GM13977 (cell line): ENCODE measurements at regions not wholly inside any gene's neighbourhood (a gene's known extent, or its start where the extent isn't known, plus 50 kb on each side); places are given as distances from the start of the nearest gene placed in this dataset.

Experiments
- DNase-seq: peaks from one replicate; pipeline ENCODE4 v3.0.0; 2012; ENCODE audit warnings: low spot score
- CTCF ChIP-seq: IDR thresholded peaks from 2 replicates; pipeline ENCODE4 v1.5.1; 2012; ENCODE audit warnings: mild to moderate bottlenecking, control low read depth; ENCODE audit not compliant: insufficient read depth; ENCODE audit errors: extremely low read depth, missing control alignments
- in situ Hi-C: fragments of 300-500 bp; cut with MboI; formaldehyde crosslinking; loops from one replicate; pipeline ENCODE4 v1.12.0; 2022; ENCODE audit warnings: low sequenced_read_pairs, low pct_unique_long_range_greater_than_20kb, mixed read lengths, inconsistent platforms; ENCODE audit not compliant: unreplicated experiment

- no peak for TF ChIP-seq CTCF
- in situ Hi-C loops: no loop called here
- DNase-seq: peak; percentile 18
Measured at GRCh38 chr3:144294659-144295538, 323.3 kb downstream of the DIPK2A start.

GRCh38 chr3:144295613-144296012 lies 324.0 kb downstream of the DIPK2A start:
- no peak for TF ChIP-seq CTCF
- no peak for DNase-seq
- in situ Hi-C loops: no loop called here

- DNase-seq: no peak
- in situ Hi-C loops: no loop called here
- TF ChIP-seq CTCF: no peak
Measured at GRCh38 chr3:144296808-144297207, 325.2 kb downstream of the DIPK2A start.

- TF ChIP-seq CTCF: no peak
- in situ Hi-C loops: no loop called here
- DNase-seq: no peak
Measured at GRCh38 chr3:144301863-144302262, 330.2 kb downstream of the DIPK2A start.

- no peak for TF ChIP-seq CTCF
- DNase-seq: no peak
- in situ Hi-C loops: no loop called here
Measured at GRCh38 chr3:144307951-144308350, 336.3 kb downstream of the DIPK2A start.

- TF ChIP-seq CTCF: no peak
- no peak for DNase-seq
- in situ Hi-C loops: no loop called here
Measured at GRCh38 chr3:144308396-144308795, 336.8 kb downstream of the DIPK2A start.
